ENCODE measurements at regions not wholly inside any gene's neighbourhood (a gene's known extent, or its start where the extent isn't known, plus 50 kb on each side); places are given as distances from the start of the nearest gene placed in this dataset.

GRCh38 chr4:35556387-35556786 lies 687.9 kb downstream of the ARAP2 start:
- DNase-seq (ENCODE audit: low spot score), result no peak

GRCh38 chr4:35559559-35560365 lies 684.6 kb downstream of the ARAP2 start:
- DNase-seq (ENCODE audit: low spot score), result no peak

GRCh38 chr4:35562861-35563260 lies 681.5 kb downstream of the ARAP2 start:
- DNase-seq (ENCODE audit: low spot score), result no peak

- no peak for DNase-seq (ENCODE audit: low spot score)
Observed at GRCh38 chr4:35565640-35566039, 678.7 kb downstream of the ARAP2 start.

GRCh38 chr4:35591035-35591434 lies 653.3 kb downstream of the ARAP2 start:
- DNase-seq (ENCODE audit: low spot score), result no peak

- no peak for DNase-seq (ENCODE audit: low spot score)
Observed at GRCh38 chr4:35604252-35604651, 640.1 kb downstream of the ARAP2 start.

- DNase-seq (ENCODE audit: low spot score), result no peak
Observed at GRCh38 chr4:35604724-35605123, 639.6 kb downstream of the ARAP2 start.

- DNase-seq (ENCODE audit: low spot score), result no peak
Observed at GRCh38 chr4:35608205-35608604, 636.1 kb downstream of the ARAP2 start.

- DNase-seq (ENCODE audit: low spot score), result no peak
Observed at GRCh38 chr4:35614120-35614519, 630.2 kb downstream of the ARAP2 start.

- DNase-seq (ENCODE audit: low spot score), result no peak
Observed at GRCh38 chr4:35639929-35640328, 604.4 kb downstream of the ARAP2 start.

- no peak for DNase-seq (ENCODE audit: low spot score)
Observed at GRCh38 chr4:35643661-35644060, 600.7 kb downstream of the ARAP2 start.

- no peak for DNase-seq (ENCODE audit: low spot score)
Observed at GRCh38 chr4:35644591-35644990, 599.7 kb downstream of the ARAP2 start.

- no peak for DNase-seq (ENCODE audit: low spot score)
Observed at GRCh38 chr4:35649011-35649410, 595.3 kb downstream of the ARAP2 start.

- DNase-seq (ENCODE audit: low spot score), result no peak
Observed at GRCh38 chr4:35649778-35650177, 594.5 kb downstream of the ARAP2 start.

GRCh38 chr4:35652197-35652596 lies 592.1 kb downstream of the ARAP2 start:
- DNase-seq (ENCODE audit: low spot score), result no peak

GRCh38 chr4:35653451-35653850 lies 590.9 kb downstream of the ARAP2 start:
- DNase-seq (ENCODE audit: low spot score), result no peak

- DNase-seq (ENCODE audit: low spot score), result no peak
Observed at GRCh38 chr4:35673137-35673536, 571.2 kb downstream of the ARAP2 start.

GRCh38 chr4:35684755-35685154 lies 559.6 kb downstream of the ARAP2 start:
- no peak for DNase-seq (ENCODE audit: low spot score)

GRCh38 chr4:35689870-35690269 lies 554.4 kb downstream of the ARAP2 start:
- DNase-seq (ENCODE audit: low spot score), result no peak

- DNase-seq (ENCODE audit: low spot score), result no peak
Observed at GRCh38 chr4:35690271-35690670, 554.0 kb downstream of the ARAP2 start.

- DNase-seq (ENCODE audit: low spot score), result no peak
Observed at GRCh38 chr4:35695003-35695402, 549.3 kb downstream of the ARAP2 start.

GRCh38 chr4:35695421-35695820 lies 548.9 kb downstream of the ARAP2 start:
- no peak for DNase-seq (ENCODE audit: low spot score)

GRCh38 chr4:35697210-35697736 lies 547.0 kb downstream of the ARAP2 start:
- no peak for DNase-seq (ENCODE audit: low spot score)

- no peak for DNase-seq (ENCODE audit: low spot score)
Observed at GRCh38 chr4:35700663-35701062, 543.7 kb downstream of the ARAP2 start.
